ENCODE measurements at regions not wholly inside any gene's neighbourhood (a gene's known extent, or its start where the extent isn't known, plus 50 kb on each side); places are given as distances from the start of the nearest gene placed in this dataset.

GRCh38 chr13:29920025-29920643, 69.7 kb upstream of the UBL3 start:
- Histone ChIP-seq H3K36me3 (ENCODE audit: control insufficient read depth in 4 of 4, insufficient read depth in 3 of 4, low read depth in 1 of 4, low read length in 3 of 4) (no peaks in the 10 kb centered on the region), H3K9ac (ENCODE audit: low read depth in 1 of 2, low read length in 2 of 2) (no peak overlapping the region), H3K4me1 (ENCODE audit: control insufficient read depth in 4 of 4, insufficient read depth in 4 of 4, low read length in 3 of 4) (peaks cover 19 to 48% (median 28%) of the 10 kb centered on the region in 4 donors), H3K27me3 (ENCODE audit: control insufficient read depth in 4 of 4, insufficient read depth in 4 of 4, low read length in 3 of 4) (no peaks in the 10 kb centered on the region), H3K9me3 (ENCODE audit: control insufficient read depth in 4 of 4, low read length in 3 of 4) (no peaks in the 10 kb centered on the region), H3K4me3 (ENCODE audit: low read depth in 1 of 3, low read length in 3 of 3) (no peak overlapping the region), H3K27ac (ENCODE audit: low read depth in 1 of 2, low read length in 2 of 2) (peak overlapping the region; percentile 25 to 49)
- WGBS: 53% methylated on average over 5 of the region's 5 CpGs
- DNase-seq (ENCODE audit: low spot score): no peak
- peak; percentile 20 for TF ChIP-seq REST (IDR thresholded peaks at IDR 0.05)
- TF ChIP-seq, protein P1, sequence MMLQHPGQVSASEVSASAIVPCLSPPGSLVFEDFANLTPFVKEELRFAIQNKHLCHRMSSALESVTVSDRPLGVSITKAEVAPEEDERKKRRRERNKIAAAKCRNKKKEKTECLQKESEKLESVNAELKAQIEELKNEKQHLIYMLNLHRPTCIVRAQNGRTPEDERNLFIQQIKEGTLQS (IDR thresholded peaks at IDR 0.05): no peak
- TF ChIP-seq FOXA2 (IDR thresholded peaks at IDR 0.05): no peak
- peak; percentile 55 to 73 for TF ChIP-seq JUND (IDR thresholded peaks at IDR 0.05)
- no peak for TF ChIP-seq FOXA1 (IDR thresholded peaks at IDR 0.05)
- TF ChIP-seq RAD21 (IDR thresholded peaks at IDR 0.05): peak; percentile 15 to 19
- peak; percentile 24 for TF ChIP-seq MAX (IDR thresholded peaks at IDR 0.05)
- TF ChIP-seq CTCF (IDR thresholded peaks at IDR 0.05; ENCODE audit: low read depth, low read length, missing input control): no peak
- TF ChIP-seq HNF4A (conservative IDR thresholded peaks at IDR 0.05): peak; percentile 78 to 81
- TF ChIP-seq, protein P2, sequence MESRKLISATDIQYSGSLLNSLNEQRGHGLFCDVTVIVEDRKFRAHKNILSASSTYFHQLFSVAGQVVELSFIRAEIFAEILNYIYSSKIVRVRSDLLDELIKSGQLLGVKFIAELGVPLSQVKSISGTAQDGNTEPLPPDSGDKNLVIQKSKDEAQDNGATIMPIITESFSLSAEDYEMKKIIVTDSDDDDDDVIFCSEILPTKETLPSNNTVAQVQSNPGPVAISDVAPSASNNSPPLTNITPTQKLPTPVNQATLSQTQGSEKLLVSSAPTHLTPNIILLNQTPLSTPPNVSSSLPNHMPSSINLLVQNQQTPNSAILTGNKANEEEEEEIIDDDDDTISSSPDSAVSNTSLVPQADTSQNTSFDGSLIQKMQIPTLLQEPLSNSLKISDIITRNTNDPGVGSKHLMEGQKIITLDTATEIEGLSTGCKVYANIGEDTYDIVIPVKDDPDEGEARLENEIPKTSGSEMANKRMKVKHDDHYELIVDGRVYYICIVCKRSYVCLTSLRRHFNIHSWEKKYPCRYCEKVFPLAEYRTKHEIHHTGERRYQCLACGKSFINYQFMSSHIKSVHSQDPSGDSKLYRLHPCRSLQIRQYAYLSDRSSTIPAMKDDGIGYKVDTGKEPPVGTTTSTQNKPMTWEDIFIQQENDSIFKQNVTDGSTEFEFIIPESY (IDR thresholded peaks at IDR 0.05): peak; percentile 39
- TF ChIP-seq YY1 (IDR thresholded peaks at IDR 0.05): peak; percentile 47
- TF ChIP-seq GABPA (IDR thresholded peaks at IDR 0.05 in 1 of 2, conservative IDR thresholded peaks at IDR 0.05 in 1 of 2): no peak
- TF ChIP-seq SP1 (IDR thresholded peaks at IDR 0.05): peak; percentile 27
- TF ChIP-seq RXRA (IDR thresholded peaks at IDR 0.05): peak; percentile 71 to 85
- TF ChIP-seq EGR1 (IDR thresholded peaks at IDR 0.05; ENCODE audit: low read depth in 2 of 2): peak in 1 of 2 donors; percentile 21
- TF ChIP-seq NR2F2 (IDR thresholded peaks at IDR 0.05): no peak
- TF ChIP-seq TAF1 (conservative IDR thresholded peaks at IDR 0.05): no peak
- TF ChIP-seq HNF4G (IDR thresholded peaks at IDR 0.05): peak; percentile 52

All from liver (tissue), 8 donors.